ENCODE measurements at regions not wholly inside any gene's neighbourhood (a gene's known extent, or its start where the extent isn't known, plus 50 kb on each side); places are given as distances from the start of the nearest gene placed in this dataset.

DNA sequence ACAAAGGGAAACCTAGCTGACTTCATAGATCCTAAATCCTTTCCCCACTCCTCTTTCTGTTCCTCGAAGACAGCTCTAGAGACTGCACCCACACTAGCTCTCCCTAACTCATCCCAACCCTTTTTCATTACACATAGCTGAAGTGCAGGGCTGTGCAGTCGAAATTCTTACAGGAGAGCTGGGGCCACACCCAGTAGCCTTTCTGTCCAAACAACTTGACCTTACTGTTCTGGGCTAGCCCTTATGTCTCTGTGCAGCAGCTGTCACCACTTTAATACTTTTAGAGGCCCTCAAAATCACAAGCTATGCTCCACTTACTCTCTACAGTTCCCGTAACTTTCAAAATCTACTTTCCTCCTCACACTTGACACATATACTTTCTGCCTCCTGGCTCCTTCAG is 666.1 kb upstream of the PKDCC start:
- TF ChIP-seq, protein P1, sequence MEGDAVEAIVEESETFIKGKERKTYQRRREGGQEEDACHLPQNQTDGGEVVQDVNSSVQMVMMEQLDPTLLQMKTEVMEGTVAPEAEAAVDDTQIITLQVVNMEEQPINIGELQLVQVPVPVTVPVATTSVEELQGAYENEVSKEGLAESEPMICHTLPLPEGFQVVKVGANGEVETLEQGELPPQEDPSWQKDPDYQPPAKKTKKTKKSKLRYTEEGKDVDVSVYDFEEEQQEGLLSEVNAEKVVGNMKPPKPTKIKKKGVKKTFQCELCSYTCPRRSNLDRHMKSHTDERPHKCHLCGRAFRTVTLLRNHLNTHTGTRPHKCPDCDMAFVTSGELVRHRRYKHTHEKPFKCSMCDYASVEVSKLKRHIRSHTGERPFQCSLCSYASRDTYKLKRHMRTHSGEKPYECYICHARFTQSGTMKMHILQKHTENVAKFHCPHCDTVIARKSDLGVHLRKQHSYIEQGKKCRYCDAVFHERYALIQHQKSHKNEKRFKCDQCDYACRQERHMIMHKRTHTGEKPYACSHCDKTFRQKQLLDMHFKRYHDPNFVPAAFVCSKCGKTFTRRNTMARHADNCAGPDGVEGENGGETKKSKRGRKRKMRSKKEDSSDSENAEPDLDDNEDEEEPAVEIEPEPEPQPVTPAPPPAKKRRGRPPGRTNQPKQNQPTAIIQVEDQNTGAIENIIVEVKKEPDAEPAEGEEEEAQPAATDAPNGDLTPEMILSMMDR (IDR thresholded peaks at IDR 0.05) = no peak
- no peak for TF ChIP-seq POLR2AphosphoS5 (IDR thresholded peaks at IDR 0.05)
- TF ChIP-seq POLR2A (IDR thresholded peaks at IDR 0.05) = no peak
- TF ChIP-seq EP300 (IDR thresholded peaks at IDR 0.05) = no peak
